GM12878 (cell line): ENCODE measurements at regions not wholly inside any gene's neighbourhood (a gene's known extent, or its start where the extent isn't known, plus 50 kb on each side); places are given as distances from the start of the nearest gene placed in this dataset.

Experiments
- ASH2L ChIP-seq: fragments of 300-600, 200-600 bp; sonication (generic); IDR thresholded peaks from 2 replicates; pipeline ENCODE4 v1.6.1; 2017; ENCODE audit warnings: low read depth, mild to moderate bottlenecking, borderline replicate concordance
- ATF2 ChIP-seq: IDR thresholded peaks from 2 replicates; pipeline ENCODE4 v1.6.1; 2012; ENCODE audit warnings: low read length, inconsistent platforms
- DPF2 ChIP-seq: fragments of 450-650 bp; IDR thresholded peaks from 2 replicates; pipeline ENCODE4 v1.6.1; 2017; ENCODE audit warnings: mild to moderate bottlenecking
- IKZF2 ChIP-seq, 2 experiments: fragments of 450-650 bp; IDR thresholded peaks; 2 replicates each; pipeline ENCODE4 v1.6.1; 2017; ENCODE audit warnings: mild to moderate bottlenecking in 2 of 2, moderate library complexity in 2 of 2
- KAT2A ChIP-seq: conservative IDR thresholded peaks from 2 replicates; pipeline ENCODE4 v1.6.1; 2011; ENCODE audit warnings: low read depth, low read length; ENCODE audit not compliant: control insufficient read depth
- KDM1A ChIP-seq: fragments of 200-600 bp; sonication (generic); IDR thresholded peaks from 2 replicates; pipeline ENCODE4 v1.6.1; 2016; ENCODE audit warnings: borderline replicate concordance
- NBN ChIP-seq: fragments of 450-650 bp; IDR thresholded peaks from 2 replicates; pipeline ENCODE4 v1.6.1; 2016
- NFIC ChIP-seq: IDR thresholded peaks from 2 replicates; pipeline ENCODE4 v1.6.1; 2012; ENCODE audit warnings: low read depth, mild to moderate bottlenecking, inconsistent platforms, low read length, moderate library complexity
- NR2C1 ChIP-seq: fragments of 450-650 bp; IDR thresholded peaks from 2 replicates; pipeline ENCODE4 v1.6.1; 2017; ENCODE audit warnings: antibody characterized with exemption, mild to moderate bottlenecking, moderate library complexity
- PBX3 ChIP-seq: IDR thresholded peaks from 2 replicates; pipeline ENCODE4 v1.6.1; 2011; ENCODE audit warnings: mild to moderate bottlenecking, low read depth, low read length, moderate library complexity; ENCODE audit not compliant: insufficient replicate concordance
- POLR2AphosphoS2 ChIP-seq: IDR thresholded peaks from 2 replicates; pipeline ENCODE4 v1.6.1; 2011; ENCODE audit warnings: low read depth, mild to moderate bottlenecking, low read length, improper control_type of control experiment, moderate library complexity
- RELB ChIP-seq: fragments of 450-650 bp; IDR thresholded peaks from 2 replicates; pipeline ENCODE4 v1.6.1; 2017; ENCODE audit warnings: low read depth, mild to moderate bottlenecking, moderate library complexity
- SKIL ChIP-seq: fragments of 450-650 bp; IDR thresholded peaks from 2 replicates; pipeline ENCODE4 v1.6.1; 2017; ENCODE audit warnings: mild to moderate bottlenecking, low read depth, inconsistent platforms; ENCODE audit not compliant: poor library complexity, severe bottlenecking
- SP1 ChIP-seq: IDR thresholded peaks from one replicate; pipeline ENCODE4 v1.6.1; 2011; ENCODE audit warnings: low read depth, low read length
- TCF7 ChIP-seq: IDR thresholded peaks from 2 replicates; pipeline ENCODE4 v1.6.1; 2014; ENCODE audit warnings: antibody characterized with exemption, borderline replicate concordance
- ZNF384 ChIP-seq: IDR thresholded peaks from 2 replicates; pipeline ENCODE4 v1.6.1; 2012; ENCODE audit warnings: low read depth, mild to moderate bottlenecking, low read length, improper control_type of control experiment, borderline replicate concordance
- TF ChIP-seq, protein P1 (sequence below): fragments of 450-650 bp; formaldehyde crosslinking; IDR thresholded peaks from 2 replicates; pipeline ENCODE4 v1.5.0; 2022; ENCODE audit warnings: mild to moderate bottlenecking, missing genetic modification characterization
- TF ChIP-seq, protein P2 (sequence below), 3 experiments: IDR thresholded peaks in 2 of 3; conservative IDR thresholded peaks in 1 of 3; 2 replicates each; pipeline ENCODE4 v1.5.1; 2011; ENCODE audit warnings: low read depth in 3 of 3, low read length in 3 of 3, mild to moderate bottlenecking in 3 of 3, control low read depth in 2 of 3, moderate library complexity in 2 of 3, inconsistent platforms in 1 of 3, mixed read lengths in 1 of 3; ENCODE audit not compliant: control insufficient read depth in 2 of 3, insufficient read depth in 1 of 3; ENCODE audit errors: extremely low read depth in 1 of 3

- peak; percentile 88 for TF ChIP-seq NFIC
- TF ChIP-seq SKIL: peak; percentile 85
- peak; percentile 95 to 97 for TF ChIP-seq IKZF2 (IDR thresholded peaks at IDR 0.05)
- no peak for TF ChIP-seq DPF2
- no peak for TF ChIP-seq KDM1A
- peak; percentile 97 for TF ChIP-seq NBN
- no peak for TF ChIP-seq TCF7
- peak; percentile 97 for TF ChIP-seq ZNF384
- TF ChIP-seq ATF2: peak; percentile 48; the same call in 1 of the 2 replicates
- TF ChIP-seq POLR2AphosphoS2: no peak
- peak; percentile 30 for TF ChIP-seq SP1
- TF ChIP-seq NR2C1: no peak
- TF ChIP-seq, protein P1, sequence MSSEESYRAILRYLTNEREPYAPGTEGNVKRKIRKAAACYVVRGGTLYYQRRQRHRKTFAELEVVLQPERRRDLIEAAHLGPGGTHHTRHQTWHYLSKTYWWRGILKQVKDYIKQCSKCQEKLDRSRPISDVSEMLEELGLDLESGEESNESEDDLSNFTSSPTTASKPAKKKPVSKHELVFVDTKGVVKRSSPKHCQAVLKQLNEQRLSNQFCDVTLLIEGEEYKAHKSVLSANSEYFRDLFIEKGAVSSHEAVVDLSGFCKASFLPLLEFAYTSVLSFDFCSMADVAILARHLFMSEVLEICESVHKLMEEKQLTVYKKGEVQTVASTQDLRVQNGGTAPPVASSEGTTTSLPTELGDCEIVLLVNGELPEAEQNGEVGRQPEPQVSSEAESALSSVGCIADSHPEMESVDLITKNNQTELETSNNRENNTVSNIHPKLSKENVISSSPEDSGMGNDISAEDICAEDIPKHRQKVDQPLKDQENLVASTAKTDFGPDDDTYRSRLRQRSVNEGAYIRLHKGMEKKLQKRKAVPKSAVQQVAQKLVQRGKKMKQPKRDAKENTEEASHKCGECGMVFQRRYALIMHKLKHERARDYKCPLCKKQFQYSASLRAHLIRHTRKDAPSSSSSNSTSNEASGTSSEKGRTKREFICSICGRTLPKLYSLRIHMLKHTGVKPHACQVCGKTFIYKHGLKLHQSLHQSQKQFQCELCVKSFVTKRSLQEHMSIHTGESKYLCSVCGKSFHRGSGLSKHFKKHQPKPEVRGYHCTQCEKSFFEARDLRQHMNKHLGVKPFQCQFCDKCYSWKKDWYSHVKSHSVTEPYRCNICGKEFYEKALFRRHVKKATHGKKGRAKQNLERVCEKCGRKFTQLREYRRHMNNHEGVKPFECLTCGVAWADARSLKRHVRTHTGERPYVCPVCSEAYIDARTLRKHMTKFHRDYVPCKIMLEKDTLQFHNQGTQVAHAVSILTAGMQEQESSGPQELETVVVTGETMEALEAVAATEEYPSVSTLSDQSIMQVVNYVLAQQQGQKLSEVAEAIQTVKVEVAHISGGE (CRISPR knock-in tag): no peak
- TF ChIP-seq ASH2L: 0 out of 2 replicates have a peak, but pooled peaks have one; percentile 22
- peak; percentile 96 for TF ChIP-seq RELB
- TF ChIP-seq PBX3: peak; percentile 73
- TF ChIP-seq, protein P2, sequence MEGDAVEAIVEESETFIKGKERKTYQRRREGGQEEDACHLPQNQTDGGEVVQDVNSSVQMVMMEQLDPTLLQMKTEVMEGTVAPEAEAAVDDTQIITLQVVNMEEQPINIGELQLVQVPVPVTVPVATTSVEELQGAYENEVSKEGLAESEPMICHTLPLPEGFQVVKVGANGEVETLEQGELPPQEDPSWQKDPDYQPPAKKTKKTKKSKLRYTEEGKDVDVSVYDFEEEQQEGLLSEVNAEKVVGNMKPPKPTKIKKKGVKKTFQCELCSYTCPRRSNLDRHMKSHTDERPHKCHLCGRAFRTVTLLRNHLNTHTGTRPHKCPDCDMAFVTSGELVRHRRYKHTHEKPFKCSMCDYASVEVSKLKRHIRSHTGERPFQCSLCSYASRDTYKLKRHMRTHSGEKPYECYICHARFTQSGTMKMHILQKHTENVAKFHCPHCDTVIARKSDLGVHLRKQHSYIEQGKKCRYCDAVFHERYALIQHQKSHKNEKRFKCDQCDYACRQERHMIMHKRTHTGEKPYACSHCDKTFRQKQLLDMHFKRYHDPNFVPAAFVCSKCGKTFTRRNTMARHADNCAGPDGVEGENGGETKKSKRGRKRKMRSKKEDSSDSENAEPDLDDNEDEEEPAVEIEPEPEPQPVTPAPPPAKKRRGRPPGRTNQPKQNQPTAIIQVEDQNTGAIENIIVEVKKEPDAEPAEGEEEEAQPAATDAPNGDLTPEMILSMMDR (IDR thresholded peaks at IDR 0.05 in 2 of 3, conservative IDR thresholded peaks at IDR 0.05 in 1 of 3; ENCODE audit: control insufficient read depth in 2 of 3, extremely low read depth in 1 of 3, insufficient read depth in 1 of 3, low read depth in 3 of 3, low read length in 3 of 3): no peak
- TF ChIP-seq KAT2A: no peak
These were observed 102.1 kb upstream of the ZNF746 start (continued) for GRCh38 chr7:149599636-149600206.
